Trophoblast cell (in vitro differentiated cells and primary cell): ENCODE measurements at regions not wholly inside any gene's neighbourhood (a gene's known extent, or its start where the extent isn't known, plus 50 kb on each side); places are given as distances from the start of the nearest gene placed in this dataset.
A peak's percentile ranks its signal among the peaks of the same experiment; 100 is the strongest.

Experiments
- DNase-seq, 2 donors: peaks; one replicate each; pipeline ENCODE4 v3.0.0-alpha.2; 2016
- H2AFZ ChIP-seq: 2 replicates; pipeline ENCODE4 v1.6.1; 2013; ENCODE audit warnings: low read length, moderate library complexity, mild to moderate bottlenecking; ENCODE audit not compliant: insufficient read depth, poor library complexity
- H2AK5ac ChIP-seq: 2 replicates; pipeline ENCODE4 v1.6.1; 2013; ENCODE audit warnings: mild to moderate bottlenecking, low read length
- H2BK120ac ChIP-seq: 2 replicates; pipeline ENCODE4 v1.6.1; 2013; ENCODE audit warnings: low read length, mild to moderate bottlenecking, moderate library complexity; ENCODE audit not compliant: insufficient read depth, poor library complexity
- H2BK12ac ChIP-seq: 2 replicates; pipeline ENCODE4 v1.6.1; 2013; ENCODE audit warnings: mild to moderate bottlenecking, low read length, moderate library complexity
- H2BK5ac ChIP-seq: 2 replicates; pipeline ENCODE4 v1.6.1; 2013; ENCODE audit warnings: low read length, low read depth, moderate library complexity, mild to moderate bottlenecking; ENCODE audit not compliant: poor library complexity
- H3K14ac ChIP-seq: 2 replicates; pipeline ENCODE4 v1.6.1; 2013; ENCODE audit warnings: mild to moderate bottlenecking, low read length
- H3K18ac ChIP-seq: 2 replicates; pipeline ENCODE4 v1.6.1; 2013; ENCODE audit warnings: mild to moderate bottlenecking, low read length
- H3K23ac ChIP-seq: 2 replicates; pipeline ENCODE4 v1.6.1; 2013; ENCODE audit warnings: low read length
- H3K27ac ChIP-seq: 2 replicates; pipeline ENCODE4 v1.5.1; 2013; ENCODE audit warnings: low read depth, mild to moderate bottlenecking, inconsistent platforms, low read length, moderate library complexity
- H3K27me3 ChIP-seq: 2 replicates; pipeline ENCODE4 v1.6.1; 2013; ENCODE audit warnings: inconsistent platforms, mild to moderate bottlenecking, low read length, moderate library complexity; ENCODE audit not compliant: insufficient read depth
- H3K36me3 ChIP-seq, 2 experiments: 1 replicate in 1 of 2; 2 replicates in 1 of 2; pipeline ENCODE4 v1.6.1; 2013; ENCODE audit warnings: low read length in 2 of 2, mild to moderate bottlenecking in 2 of 2, moderate library complexity in 1 of 2; ENCODE audit not compliant: insufficient read depth in 2 of 2, control insufficient read depth in 1 of 2
- H3K4ac ChIP-seq: 2 replicates; pipeline ENCODE4 v1.6.1; 2013; ENCODE audit warnings: low read depth, mild to moderate bottlenecking, low read length, moderate library complexity
- H3K4me1 ChIP-seq, 2 experiments: 1 replicate in 1 of 2; 2 replicates in 1 of 2; pipeline ENCODE4 v1.6.1; 2013; ENCODE audit warnings: low read length in 2 of 2, mild to moderate bottlenecking in 2 of 2, moderate library complexity in 1 of 2; ENCODE audit not compliant: insufficient read depth in 2 of 2, control insufficient read depth in 1 of 2
- H3K4me2 ChIP-seq: 2 replicates; pipeline ENCODE4 v1.6.1; 2013; ENCODE audit warnings: inconsistent platforms, mild to moderate bottlenecking, low read length, moderate library complexity
- H3K4me3 ChIP-seq: 2 replicates; pipeline ENCODE4 v1.5.1; 2013; ENCODE audit warnings: mild to moderate bottlenecking, low read depth, low read length, inconsistent platforms
- H3K79me1 ChIP-seq: one replicate; pipeline ENCODE4 v1.6.1; 2013; ENCODE audit warnings: low read length
- H3K79me2 ChIP-seq: 2 replicates; pipeline ENCODE4 v1.6.1; 2013; ENCODE audit warnings: low read length, mild to moderate bottlenecking; ENCODE audit not compliant: control insufficient read depth, insufficient read depth, poor library complexity
- H3K9ac ChIP-seq: 2 replicates; pipeline ENCODE4 v1.6.1; 2013; ENCODE audit warnings: mild to moderate bottlenecking, low read length
- H3K9me3 ChIP-seq: 2 replicates; pipeline ENCODE4 v1.6.1; 2013; ENCODE audit warnings: low read depth, mild to moderate bottlenecking, control low read depth, inconsistent platforms, low read length; ENCODE audit not compliant: insufficient read depth
- H4K12ac ChIP-seq: 2 replicates; pipeline ENCODE4 v1.6.1; 2013; ENCODE audit warnings: low read depth, mild to moderate bottlenecking, low read length, moderate library complexity
- H4K8ac ChIP-seq: 2 replicates; pipeline ENCODE4 v1.6.1; 2013; ENCODE audit warnings: low read depth, mild to moderate bottlenecking, low read length, moderate library complexity
- H4K91ac ChIP-seq: one replicate; pipeline ENCODE4 v1.6.1; 2013; ENCODE audit warnings: low read depth, mild to moderate bottlenecking, low read length, moderate library complexity
- WGBS: extraction: QIAGEN DNeasy Blood & Tissue Kit; methylation state at CpG from one replicate; pipeline ENCODE4 v1.1.7; 2013; ENCODE audit warnings: missing lambda C conversion rate; ENCODE audit not compliant: insufficient read length, insufficient coverage; ENCODE audit errors: extremely low coverage; 5-methylcytosine and 5-hydroxymethylcytosine counted together

- H3K18ac ChIP-seq, result no peak overlapping the region
- no peak overlapping the region for H2BK12ac ChIP-seq
- no peak overlapping the region for H2AK5ac ChIP-seq
- no peak overlapping the region for H3K23ac ChIP-seq
- H3K27me3 ChIP-seq, result no peaks in the 10 kb centered on the region
- H3K79me2 ChIP-seq, result no peaks in the 10 kb centered on the region
- H3K9ac ChIP-seq, result no peak overlapping the region
- H2BK120ac ChIP-seq, result no peak overlapping the region
- no peak overlapping the region for H3K4ac ChIP-seq
- no peak overlapping the region for H2AFZ ChIP-seq
- no peak overlapping the region for H3K4me2 ChIP-seq
- no peak overlapping the region for H3K14ac ChIP-seq
- H4K91ac ChIP-seq, result no peak overlapping the region
- H3K27ac ChIP-seq, result no peak overlapping the region
- H2BK5ac ChIP-seq, result no peak overlapping the region
- H4K8ac ChIP-seq, result no peak overlapping the region
- no peak overlapping the region for H4K12ac ChIP-seq
- no CpG with 5 or more reads among the region's 3 CpGs for WGBS
- no peaks in the 10 kb centered on the region for H3K4me1 ChIP-seq
- H3K9me3 ChIP-seq, result no peaks in the 10 kb centered on the region
- H3K4me3 ChIP-seq, result no peak overlapping the region
- no peaks in the 10 kb centered on the region for H3K79me1 ChIP-seq
- DNase-seq, result no peak
- H3K36me3 ChIP-seq, result no peaks in the 10 kb centered on the region
These were observed 264.6 kb downstream of the QKI start for GRCh38 chr6:163679012-163679660.

- H3K4me1 ChIP-seq, result no peaks in the 10 kb centered on the region
- no peak overlapping the region for H4K12ac ChIP-seq
- H3K18ac ChIP-seq, result no peak overlapping the region
- H4K91ac ChIP-seq, result no peak overlapping the region
- H3K14ac ChIP-seq, result no peak overlapping the region
- H3K4ac ChIP-seq, result no peak overlapping the region
- no peak overlapping the region for H2BK5ac ChIP-seq
- H3K4me3 ChIP-seq, result no peak overlapping the region
- no peak overlapping the region for H2BK12ac ChIP-seq
- H4K8ac ChIP-seq, result no peak overlapping the region
- H2AK5ac ChIP-seq, result no peak overlapping the region
- no peaks in the 10 kb centered on the region for H3K36me3 ChIP-seq
- peaks cover 1% of the 10 kb centered on the region for H3K9me3 ChIP-seq
- H3K79me2 ChIP-seq, result no peaks in the 10 kb centered on the region
- H3K79me1 ChIP-seq, result no peaks in the 10 kb centered on the region
- H3K27ac ChIP-seq, result no peak overlapping the region
- H3K27me3 ChIP-seq, result no peaks in the 10 kb centered on the region
- no peak overlapping the region for H3K9ac ChIP-seq
- H3K4me2 ChIP-seq, result no peak overlapping the region
- no peak overlapping the region for H2AFZ ChIP-seq
- no peak for DNase-seq
- H3K23ac ChIP-seq, result no peak overlapping the region
- H2BK120ac ChIP-seq, result no peak overlapping the region
These were observed 261.1 kb downstream of the QKI start for GRCh38 chr6:163675611-163676010.

GRCh38 chr6:163672710-163673109, 258.2 kb downstream of the QKI start:
- Histone ChIP-seq H4K12ac (no peak overlapping the region), H3K14ac (no peak overlapping the region), H3K79me1 (no peaks in the 10 kb centered on the region), H3K27ac (no peak overlapping the region), H4K8ac (no peak overlapping the region), H3K79me2 (no peaks in the 10 kb centered on the region), H2AFZ (no peak overlapping the region), H2AK5ac (no peak overlapping the region), H2BK120ac (no peak overlapping the region), H3K36me3 (no peaks in the 10 kb centered on the region), H3K23ac (no peak overlapping the region), H3K4ac (no peak overlapping the region), H3K9ac (no peak overlapping the region), H2BK5ac (no peak overlapping the region), H3K18ac (no peak overlapping the region), H3K27me3 (no peaks in the 10 kb centered on the region), H3K9me3 (peaks cover 1% of the 10 kb centered on the region), H3K4me2 (no peak overlapping the region), H4K91ac (no peak overlapping the region), H3K4me3 (no peak overlapping the region), H2BK12ac (no peak overlapping the region), H3K4me1 (no peaks in the 10 kb centered on the region)
- WGBS, result no CpG with 5 or more reads among the region's 3 CpGs
- DNase-seq, result no peak

DNA sequence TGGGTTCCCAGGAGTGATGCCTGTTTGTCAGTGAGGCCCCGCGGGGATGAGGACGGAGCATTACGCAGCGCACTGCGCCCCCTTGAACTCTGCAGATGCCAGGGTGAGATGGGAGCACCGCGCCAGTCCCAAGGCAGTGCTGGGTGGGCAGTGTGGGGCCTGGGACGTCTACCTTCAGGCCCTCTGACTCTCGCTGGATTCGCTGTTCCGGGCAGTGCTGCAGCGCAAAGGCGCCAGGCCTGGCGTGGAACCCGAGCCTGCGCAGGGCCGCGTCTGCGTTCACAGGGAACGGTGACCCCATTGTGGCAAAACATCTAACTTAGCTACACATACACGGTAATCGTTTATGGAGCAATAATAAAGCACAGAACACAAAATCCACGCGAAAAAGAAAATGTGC, 257.3 kb downstream of the QKI start:
- H3K14ac ChIP-seq, result no peak overlapping the region
- no peak overlapping the region for H2AK5ac ChIP-seq
- no peak overlapping the region for H4K91ac ChIP-seq
- H3K36me3 ChIP-seq, result no peaks in the 10 kb centered on the region
- no peaks in the 10 kb centered on the region for H3K79me2 ChIP-seq
- no peak overlapping the region for H3K9ac ChIP-seq
- no peak overlapping the region for H2BK12ac ChIP-seq
- H3K4me1 ChIP-seq, result no peaks in the 10 kb centered on the region
- H2BK5ac ChIP-seq, result no peak overlapping the region
- no peak overlapping the region for H3K27ac ChIP-seq
- H4K12ac ChIP-seq, result no peak overlapping the region
- no peaks in the 10 kb centered on the region for H3K27me3 ChIP-seq
- no peak overlapping the region for H4K8ac ChIP-seq
- no peak overlapping the region for H3K4ac ChIP-seq
- no peaks in the 10 kb centered on the region for H3K79me1 ChIP-seq
- H3K18ac ChIP-seq, result no peak overlapping the region
- no peak for DNase-seq
- no peak overlapping the region for H3K23ac ChIP-seq
- peak overlapping the region; percentile 51 for H3K4me3 ChIP-seq
- no peak overlapping the region for H3K4me2 ChIP-seq
- no peak overlapping the region for H2AFZ ChIP-seq
- H2BK120ac ChIP-seq, result no peak overlapping the region
- no CpG with 5 or more reads among the region's 25 CpGs for WGBS
- H3K9me3 ChIP-seq, result peaks cover 1% of the 10 kb centered on the region
